Calu3 (cell line): ENCODE measurements at regions not wholly inside any gene's neighbourhood (a gene's known extent, or its start where the extent isn't known, plus 50 kb on each side); places are given as distances from the start of the nearest gene placed in this dataset.

Experiments
- BruUV-seq: library from RNA; stranded (reverse); fragments of 400-500 nt; replicated peaks from 2 replicates; lab custom pipeline; 2021; lab: Mats Ljungman, UMichigan
- CTCF ChIA-PET: fragments of 300-600 bp; sonication (Branson Sonifier 250); formaldehyde crosslinking; loops from one replicate; lab custom pipeline; 2022; ENCODE audit warnings: antibody characterized with exemption; lab: Charles Lee
- DNase-seq: peaks from one replicate; pipeline ENCODE4 v3.0.0; 2022
- H3K27ac Mint-ChIP-seq: one replicate; pipeline ENCODE4 v1.8.0; 2022; ENCODE audit warnings: mixed read lengths; ENCODE audit not compliant: unreplicated experiment
- H3K27me3 Mint-ChIP-seq: one replicate; pipeline ENCODE4 v1.8.0; 2022; ENCODE audit warnings: mixed read lengths; ENCODE audit not compliant: unreplicated experiment
- H3K36me3 Mint-ChIP-seq: one replicate; pipeline ENCODE4 v1.8.0; 2022; ENCODE audit warnings: mild to moderate bottlenecking, moderate library complexity, mixed read lengths; ENCODE audit not compliant: insufficient read depth, unreplicated experiment
- H3K4me1 Mint-ChIP-seq: one replicate; pipeline ENCODE4 v1.8.0; 2022; ENCODE audit warnings: mild to moderate bottlenecking, low read depth, mixed read lengths; ENCODE audit not compliant: unreplicated experiment
- H3K4me3 Mint-ChIP-seq: one replicate; pipeline ENCODE4 v1.8.0; 2022; ENCODE audit warnings: mild to moderate bottlenecking, low read depth, moderate library complexity, mixed read lengths; ENCODE audit not compliant: unreplicated experiment
- H3K9me3 Mint-ChIP-seq: one replicate; pipeline ENCODE4 v1.8.0; 2022; ENCODE audit warnings: low read depth, mixed read lengths; ENCODE audit not compliant: unreplicated experiment
- CTCF ChIP-seq: fragments of 200-600 bp; IDR thresholded peaks from one replicate; pipeline ENCODE4 v1.8.0; 2022; ENCODE audit warnings: antibody characterized with exemption; ENCODE audit not compliant: unreplicated experiment
- intact Hi-C: fragments of 100-400 bp; cut with micrococcal nuclease; formaldehyde crosslinking; loops from one replicate; pipeline ENCODE4 v1.10.0; 2022; ENCODE audit not compliant: unreplicated experiment

DNA sequence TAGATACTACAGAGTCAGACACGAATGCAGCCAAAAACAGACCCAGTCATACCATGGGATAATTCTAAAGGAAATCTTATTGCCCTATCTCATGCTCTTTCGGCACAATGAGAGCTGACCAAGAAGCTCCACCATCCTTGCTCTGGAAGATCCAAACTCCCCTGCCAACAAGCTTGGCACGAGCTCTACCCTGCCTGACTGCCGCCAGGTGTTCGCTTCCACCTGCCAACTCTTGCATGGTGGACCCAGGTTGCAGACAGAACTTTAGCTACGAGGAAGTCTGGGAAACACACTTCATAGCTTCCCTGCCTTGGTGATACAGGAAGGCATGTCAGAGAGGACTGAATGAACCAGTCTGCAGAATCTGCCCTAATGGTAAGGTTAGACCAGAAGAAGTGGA, 355.0 kb downstream of the DRD1 start:
- CTCF ChIA-PET: no interaction called here
- no peak overlapping the region for H3K27ac Mint-ChIP-seq
- no peaks in the 10 kb centered on the region for H3K27me3 Mint-ChIP-seq
- H3K36me3 Mint-ChIP-seq: no peaks in the 10 kb centered on the region
- TF ChIP-seq CTCF: no peak
- BruUV-seq: no TSS peak
- no peaks in the 10 kb centered on the region for H3K4me1 Mint-ChIP-seq
- no peak overlapping the region for H3K4me3 Mint-ChIP-seq
- intact Hi-C loops: no loop called here
- no peak for DNase-seq
- H3K9me3 Mint-ChIP-seq: peaks cover 16% of the 10 kb centered on the region

DNA sequence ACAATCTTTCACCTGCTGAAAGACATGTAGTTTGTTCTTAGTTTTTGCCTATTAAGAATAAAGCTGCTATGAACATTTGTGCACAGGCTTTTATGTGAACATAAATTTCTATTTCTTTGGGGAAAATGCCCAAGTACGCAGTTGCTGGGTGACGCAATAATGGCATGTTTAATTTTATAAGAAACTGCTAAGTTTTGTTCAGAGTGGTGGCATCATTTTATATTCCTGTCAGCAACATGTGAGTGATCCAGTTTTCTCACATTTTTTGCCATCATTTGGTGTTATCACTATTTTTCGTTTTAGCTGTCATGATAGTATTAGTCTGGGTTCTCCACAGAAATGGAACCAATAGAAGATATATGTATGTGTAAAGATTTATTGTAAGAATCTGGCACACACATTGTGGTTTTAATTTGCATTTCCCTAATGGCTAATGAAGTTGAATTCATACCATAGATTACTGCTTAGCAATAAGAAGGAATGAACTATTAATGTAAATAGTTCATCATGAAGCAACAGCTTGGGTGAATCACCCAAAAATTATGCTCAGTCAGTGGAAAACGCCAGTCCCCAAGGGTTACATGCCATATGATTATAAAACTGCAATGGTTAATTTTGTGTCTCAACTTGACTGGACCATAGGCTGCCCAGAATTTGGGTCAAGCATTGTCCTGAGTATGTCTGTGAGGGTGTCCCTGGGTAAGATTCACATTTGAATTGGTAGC, 358.6 kb downstream of the MSX2 start:
- no peak overlapping the region for H3K27ac Mint-ChIP-seq
- H3K36me3 Mint-ChIP-seq: no peaks in the 10 kb centered on the region
- no peak for TF ChIP-seq CTCF
- CTCF ChIA-PET: no interaction called here
- peaks cover 19% of the 10 kb centered on the region for H3K9me3 Mint-ChIP-seq
- no peak overlapping the region for H3K4me3 Mint-ChIP-seq
- intact Hi-C loops: no loop called here
- DNase-seq: no peak
- no peaks in the 10 kb centered on the region for H3K27me3 Mint-ChIP-seq
- no TSS peak for BruUV-seq
- H3K4me1 Mint-ChIP-seq: no peaks in the 10 kb centered on the region

DNA sequence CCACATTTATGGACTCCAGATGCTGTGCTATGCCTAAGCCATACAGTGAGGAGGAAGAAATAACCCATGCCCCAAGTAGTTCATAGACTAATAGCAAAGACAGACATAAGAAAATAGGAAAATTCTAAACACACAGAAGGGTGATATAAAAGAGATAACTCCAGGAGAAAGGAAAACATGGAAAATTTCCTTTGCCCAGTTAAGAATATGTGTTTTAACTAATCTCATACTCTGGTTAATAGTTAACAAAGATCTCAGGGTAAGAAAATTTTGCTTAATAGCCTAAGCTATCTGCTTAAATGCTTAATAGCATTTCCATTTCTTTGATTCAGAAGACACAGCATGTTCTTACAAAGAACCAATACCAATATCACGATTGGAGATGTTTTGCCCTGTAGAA, 358.0 kb downstream of the MSX2 start:
- Mint-ChIP-seq H3K27me3 (no peaks in the 10 kb centered on the region), H3K4me1 (no peaks in the 10 kb centered on the region), H3K27ac (no peak overlapping the region), H3K4me3 (no peak overlapping the region), H3K36me3 (no peaks in the 10 kb centered on the region), H3K9me3 (peaks cover 17% of the 10 kb centered on the region)
- CTCF ChIA-PET: no interaction called here
- BruUV-seq: no TSS peak
- DNase-seq: no peak
- intact Hi-C loops: no loop called here
- TF ChIP-seq CTCF: no peak

DNA sequence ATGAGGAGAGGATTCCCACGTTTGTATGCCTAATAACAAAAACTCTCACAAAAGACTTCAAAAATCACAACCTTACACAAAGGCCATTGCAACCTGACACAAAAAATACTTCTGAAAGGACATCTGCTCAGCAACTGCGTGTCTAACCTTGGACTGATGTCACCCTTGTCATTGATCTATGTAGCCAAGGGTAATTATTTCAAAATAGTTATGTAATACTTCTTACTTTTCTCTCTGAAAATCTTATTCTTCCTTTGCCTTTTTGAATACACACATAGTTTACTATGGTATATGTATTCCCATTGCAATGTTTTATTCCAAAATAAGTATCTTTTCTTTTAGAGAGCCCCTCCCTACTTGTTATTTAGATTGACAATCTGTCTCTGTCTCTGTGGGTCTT, 355.3 kb downstream of the MSX2 start:
- TF ChIP-seq CTCF: no peak
- H3K36me3 Mint-ChIP-seq: no peaks in the 10 kb centered on the region
- intact Hi-C loops: no loop called here

More for the DNA sequence above, 355.3 kb downstream of the MSX2 start:
- no peak overlapping the region for H3K4me3 Mint-ChIP-seq
- no TSS peak for BruUV-seq
- CTCF ChIA-PET: no interaction called here
- H3K4me1 Mint-ChIP-seq: no peaks in the 10 kb centered on the region
- peaks cover 16% of the 10 kb centered on the region for H3K9me3 Mint-ChIP-seq
- no peak for DNase-seq
- H3K27me3 Mint-ChIP-seq: no peaks in the 10 kb centered on the region
- H3K27ac Mint-ChIP-seq: no peak overlapping the region
